ENCODE measurements at regions not wholly inside any gene's neighbourhood (a gene's known extent, or its start where the extent isn't known, plus 50 kb on each side); places are given as distances from the start of the nearest gene placed in this dataset.

- WGBS (ENCODE audit: missing lambda C conversion rate), result 3% methylated on average over 8 of the region's 8 CpGs
- no peak overlapping the region for H3K4me2 ChIP-seq
- DNase-seq (ENCODE audit: low read depth in 1 of 2, low spot score in 1 of 2), result no peak
- ATAC-seq, result no peak
- no peak overlapping the region for H3K4me3 ChIP-seq
- H3K4me1 ChIP-seq, result no peaks in the 10 kb centered on the region
- POLR2A ChIA-PET, result no interaction called here
- CTCF ChIA-PET, result no interaction called here
- peaks cover 43% of the 10 kb centered on the region for H3K9me3 ChIP-seq
- H3K27ac ChIP-seq, result no peak overlapping the region
- no peak for FAIRE-seq
- no peak for TF ChIP-seq MAX (IDR thresholded peaks at IDR 0.05)
These were observed 1560.7 kb downstream of the UQCRFS1 start for GRCh38 chr19:27652281-27652680.

- no peak overlapping the region for H3K4me2 ChIP-seq
- CTCF ChIA-PET, result no interaction called here
- DNase-seq (ENCODE audit: low read depth in 1 of 2, low spot score in 1 of 2) (no peak), ATAC-seq (no peak), FAIRE-seq (no peak)
- no peaks in the 10 kb centered on the region for H3K4me1 ChIP-seq
- H3K9me3 ChIP-seq, result peaks cover 31% of the 10 kb centered on the region; the same call in 2 of the 3 replicates
- no peak overlapping the region for H3K4me3 ChIP-seq
- no peak overlapping the region for H3K27ac ChIP-seq
- no peak for TF ChIP-seq MAZ (IDR thresholded peaks at IDR 0.05; ENCODE audit: borderline replicate concordance, low read depth, low read length)
- no peak for TF ChIP-seq KDM1A (IDR thresholded peaks at IDR 0.05; ENCODE audit: low read depth)
- TF ChIP-seq E2F6 (IDR thresholded peaks at IDR 0.05; ENCODE audit: borderline replicate concordance, low read depth), result no peak
- no peak for TF ChIP-seq ESRRA (IDR thresholded peaks at IDR 0.05; ENCODE audit: borderline replicate concordance, low read length)
- TF ChIP-seq SMC3 (IDR thresholded peaks at IDR 0.05), result no peak
- TF ChIP-seq ZSCAN20 (CRISPR knock-in tag; IDR thresholded peaks at IDR 0.05), result no peak
- TF ChIP-seq HEYL (CRISPR knock-in tag; IDR thresholded peaks at IDR 0.05), result no peak
- no peak for TF ChIP-seq ELK1 (IDR thresholded peaks at IDR 0.05; ENCODE audit: low read depth, low read length)
- no peak for TF ChIP-seq HDAC2 (IDR thresholded peaks at IDR 0.05)
- TF ChIP-seq TP53 (CRISPR knock-in tag; IDR thresholded peaks at IDR 0.05), result no peak
- TF ChIP-seq JUNB (IDR thresholded peaks at IDR 0.05), result no peak
- no peak for TF ChIP-seq HOXA7 (CRISPR knock-in tag; IDR thresholded peaks at IDR 0.05)
- POLR2A ChIA-PET, result no interaction called here
- 0% methylated on average over 4 of the region's 4 CpGs for WGBS (ENCODE audit: missing lambda C conversion rate)
These were observed 1565.5 kb downstream of the UQCRFS1 start for GRCh38 chr19:27647423-27647822.

- ATAC-seq, result no peak
- 53% methylated on average over 1 of the region's 1 CpG for WGBS (ENCODE audit: missing lambda C conversion rate)
These were observed 1577.5 kb downstream of the UQCRFS1 start for GRCh38 chr19:27635401-27635800.

GRCh38 chr19:27618006-27618405 lies 1594.9 kb downstream of the UQCRFS1 start:
- TF ChIP-seq RARB (CRISPR knock-in tag; IDR thresholded peaks at IDR 0.05) (no peak), HOXA7 (CRISPR knock-in tag; IDR thresholded peaks at IDR 0.05) (no peak), NFE2L2 (conservative IDR thresholded peaks at IDR 0.05; ENCODE audit: low read length) (no peak), MAZ (IDR thresholded peaks at IDR 0.05; ENCODE audit: borderline replicate concordance, low read depth, low read length) (no peak), E2F6 (IDR thresholded peaks at IDR 0.05; ENCODE audit: borderline replicate concordance, low read depth) (no peak), HES2 (IDR thresholded peaks at IDR 0.05) (no peak)
- 7% methylated on average over 1 of the region's 1 CpG for WGBS (ENCODE audit: missing lambda C conversion rate)
- no peak for FAIRE-seq
- ChIA-PET CTCF (interaction anchor here (1.0 kb wide), 1 partner anchor 12 kb away, joined by 3 read pairs; no protein-coding TSS in a partner anchor), POLR2A (no interaction called here)
- Histone ChIP-seq H3K4me1 (no peaks in the 10 kb centered on the region), H3K27ac (no peak overlapping the region), H3K4me2 (no peak overlapping the region), H3K4me3 (no peak overlapping the region), H3K9me3 (peaks cover 75% of the 10 kb centered on the region; the same call in 2 of the 3 replicates)
- ATAC-seq, result no peak
- no peak for DNase-seq (ENCODE audit: low read depth in 1 of 2, low spot score in 1 of 2)

More at GRCh38 chr19:27635401-27635800, 1577.5 kb downstream of the UQCRFS1 start:
- Histone ChIP-seq H3K4me1 (no peaks in the 10 kb centered on the region), H3K9me3 (peaks cover 55% of the 10 kb centered on the region), H3K4me3 (no peak overlapping the region), H3K4me2 (no peak overlapping the region), H3K27ac (no peak overlapping the region)
- TF ChIP-seq EP300 (IDR thresholded peaks at IDR 0.05) (no peak), FOXS1 (CRISPR knock-in tag; IDR thresholded peaks at IDR 0.05) (no peak)
- POLR2A ChIA-PET, result no interaction called here
- CTCF ChIA-PET, result no interaction called here
- DNase-seq (ENCODE audit: low read depth in 1 of 2, low spot score in 1 of 2), result no peak
- FAIRE-seq, result no peak

All from A549 (cell line).